ENCODE measurements at regions not wholly inside any gene's neighbourhood (a gene's known extent, or its start where the extent isn't known, plus 50 kb on each side); places are given as distances from the start of the nearest gene placed in this dataset.

GRCh38 chr21:15543473-15543872 is 186.3 kb upstream of the USP25 start:
- TF ChIP-seq CTCF (conservative IDR thresholded peaks at IDR 0.05; ENCODE audit: low read length): no peak
- no peak overlapping the region for H3K4me3 ChIP-seq (ENCODE audit: low read length)
- no peak for DNase-seq (ENCODE audit: low read depth)

GRCh38 chr21:15549671-15550070 is 180.1 kb upstream of the USP25 start:
- no peak for TF ChIP-seq CTCF (conservative IDR thresholded peaks at IDR 0.05; ENCODE audit: low read length)
- no peak overlapping the region for H3K4me3 ChIP-seq (ENCODE audit: low read length)
- DNase-seq (ENCODE audit: low read depth): peak; percentile 51

GRCh38 chr21:15552914-15553494 is 176.8 kb upstream of the USP25 start:
- DNase-seq (ENCODE audit: low read depth): peak; percentile 7
- TF ChIP-seq CTCF (conservative IDR thresholded peaks at IDR 0.05; ENCODE audit: low read length): peak; percentile 54
- no peak overlapping the region for H3K4me3 ChIP-seq (ENCODE audit: low read length)

- DNase-seq (ENCODE audit: low read depth): no peak
- H3K4me3 ChIP-seq (ENCODE audit: low read length): no peak overlapping the region
- no peak for TF ChIP-seq CTCF (conservative IDR thresholded peaks at IDR 0.05; ENCODE audit: low read length)
Measured at GRCh38 chr21:15557925-15558324, 171.9 kb upstream of the USP25 start.

- DNase-seq (ENCODE audit: low read depth): no peak
- no peak for TF ChIP-seq CTCF (conservative IDR thresholded peaks at IDR 0.05; ENCODE audit: low read length)
- H3K4me3 ChIP-seq (ENCODE audit: low read length): no peak overlapping the region
Measured at GRCh38 chr21:15558884-15559283, 170.9 kb upstream of the USP25 start.

GRCh38 chr21:15559660-15560059 is 170.1 kb upstream of the USP25 start:
- DNase-seq (ENCODE audit: low read depth): no peak
- H3K4me3 ChIP-seq (ENCODE audit: low read length): no peak overlapping the region
- no peak for TF ChIP-seq CTCF (conservative IDR thresholded peaks at IDR 0.05; ENCODE audit: low read length)

- H3K4me3 ChIP-seq (ENCODE audit: low read length): no peak overlapping the region
- TF ChIP-seq CTCF (conservative IDR thresholded peaks at IDR 0.05; ENCODE audit: low read length): no peak
- DNase-seq (ENCODE audit: low read depth): no peak
Measured at GRCh38 chr21:15560383-15561056, 169.3 kb upstream of the USP25 start.
